ENCODE measurements at regions not wholly inside any gene's neighbourhood (a gene's known extent, or its start where the extent isn't known, plus 50 kb on each side); places are given as distances from the start of the nearest gene placed in this dataset.

GRCh38 chr12:127046467-127046866 lies 1220.5 kb upstream of the TMEM132C start:
- no peak for TF ChIP-seq CTCF (conservative IDR thresholded peaks at IDR 0.05 in 1 of 2, IDR thresholded peaks at IDR 0.05 in 1 of 2; ENCODE audit: extremely low read depth in 1 of 2, insufficient read depth in 1 of 2, low read depth in 1 of 2, low read length in 2 of 2)
- TF ChIP-seq EZH2 (IDR thresholded peaks at IDR 0.05; ENCODE audit: borderline replicate concordance, low read length): no peak

All from mammary epithelial cell (primary cell).